Suprapubic skin (tissue), 4 donors: ENCODE measurements at regions not wholly inside any gene's neighbourhood (a gene's known extent, or its start where the extent isn't known, plus 50 kb on each side); places are given as distances from the start of the nearest gene placed in this dataset.
A peak's percentile ranks its signal among the peaks of the same experiment; 100 is the strongest.

Experiments
- CTCF ChIP-seq, 2 donors: fragments of 200-600 bp in 1 of 2; fragments of 450-650 bp in 1 of 2; sonication (generic) in 1 of 2; IDR thresholded peaks; one replicate each; pipeline ENCODE4 v1.5.1; 2016 to 2019; ENCODE audit warnings: antibody characterized with exemption in 2 of 2, mild to moderate bottlenecking in 1 of 2, moderate library complexity in 1 of 2
- EP300 ChIP-seq: sonication (generic); formaldehyde crosslinking; IDR thresholded peaks from one replicate; pipeline ENCODE4 v1.6.1; 2017; ENCODE audit warnings: antibody characterized with exemption
- POLR2A ChIP-seq, 2 donors: fragments of 450-650 bp; IDR thresholded peaks; one replicate each; pipeline ENCODE4 v1.6.1; 2017; ENCODE audit warnings: antibody characterized with exemption in 2 of 2, mild to moderate bottlenecking in 2 of 2, moderate library complexity in 2 of 2
- POLR2AphosphoS5 ChIP-seq, 3 donors: sonication (generic); formaldehyde crosslinking; IDR thresholded peaks; one replicate each; pipeline ENCODE4 v1.6.1; 2017; ENCODE audit warnings: antibody characterized with exemption in 3 of 3

- TF ChIP-seq POLR2AphosphoS5 (IDR thresholded peaks at IDR 0.05) (peak in 1 of 3 donors; percentile 44), POLR2A (IDR thresholded peaks at IDR 0.05) (no peak), CTCF (IDR thresholded peaks at IDR 0.05) (peak; percentile 37 to 64), EP300 (no peak)
Measured at GRCh38 chr17:20908313-20909267, 134.2 kb downstream of the USP22 start.
